ENCODE measurements at regions not wholly inside any gene's neighbourhood (a gene's known extent, or its start where the extent isn't known, plus 50 kb on each side); places are given as distances from the start of the nearest gene placed in this dataset.

GRCh38 chr2:159860581-159861310, 62.7 kb upstream of the CD302 start:
- ATAC-seq (ENCODE audit: low FRiP score) (no peak), DNase-seq (no peak)
- H3K27ac ChIP-seq (ENCODE audit: low read depth in 1 of 2, low read length in 2 of 2) = no peak overlapping the region
- H3K4me1 ChIP-seq (ENCODE audit: control insufficient read depth in 1 of 2, insufficient read depth in 2 of 2, low read length in 2 of 2) = no peaks in the 10 kb centered on the region
- intact Hi-C loops (cut with DNase I) = no loop called here
- no peak overlapping the region for H3K4me3 ChIP-seq (ENCODE audit: low read length in 2 of 2)
- no peaks in the 10 kb centered on the region for H3K36me3 ChIP-seq (ENCODE audit: control insufficient read depth in 1 of 2, insufficient read depth in 2 of 2, low read length in 1 of 2)
- H3K9me3 ChIP-seq (ENCODE audit: control insufficient read depth, low read length) = no peaks in the 10 kb centered on the region
- WGBS, 2 donors = 87 to 89% methylated on average over 4 of the region's 4 CpGs
- no peaks in the 10 kb centered on the region for H3K27me3 ChIP-seq (ENCODE audit: control insufficient read depth in 1 of 2, insufficient read depth in 2 of 2, low read length in 1 of 2)

- DNase-seq (no peak), ATAC-seq (ENCODE audit: low FRiP score) (no peak)
- 99 to 100% methylated on average over 1 of the region's 1 CpG for WGBS, 2 donors
- H3K36me3 ChIP-seq (ENCODE audit: control insufficient read depth in 1 of 2, insufficient read depth in 2 of 2, low read length in 1 of 2) = no peaks in the 10 kb centered on the region
- no peaks in the 10 kb centered on the region for H3K4me1 ChIP-seq (ENCODE audit: control insufficient read depth in 1 of 2, insufficient read depth in 2 of 2, low read length in 2 of 2)
- H3K27me3 ChIP-seq (ENCODE audit: control insufficient read depth in 1 of 2, insufficient read depth in 2 of 2, low read length in 1 of 2) = no peaks in the 10 kb centered on the region
- H3K4me3 ChIP-seq (ENCODE audit: low read length in 2 of 2) = no peak overlapping the region
- no peaks in the 10 kb centered on the region for H3K9me3 ChIP-seq (ENCODE audit: control insufficient read depth, low read length)
- intact Hi-C loops (cut with DNase I) = no loop called here
- no peak overlapping the region for H3K27ac ChIP-seq (ENCODE audit: low read depth in 1 of 2, low read length in 2 of 2)
Observed at GRCh38 chr2:159859583-159859982, 61.6 kb upstream of the CD302 start.

- Histone ChIP-seq H3K4me1 (ENCODE audit: control insufficient read depth in 1 of 2, insufficient read depth in 2 of 2, low read length in 2 of 2) (no peaks in the 10 kb centered on the region), H3K27ac (ENCODE audit: low read depth in 1 of 2, low read length in 2 of 2) (no peak overlapping the region), H3K4me3 (ENCODE audit: low read length in 2 of 2) (no peak overlapping the region), H3K9me3 (ENCODE audit: control insufficient read depth, low read length) (no peaks in the 10 kb centered on the region), H3K36me3 (ENCODE audit: control insufficient read depth in 1 of 2, insufficient read depth in 2 of 2, low read length in 1 of 2) (no peaks in the 10 kb centered on the region), H3K27me3 (ENCODE audit: control insufficient read depth in 1 of 2, insufficient read depth in 2 of 2, low read length in 1 of 2) (no peaks in the 10 kb centered on the region)
- ATAC-seq (ENCODE audit: low FRiP score) (no peak), DNase-seq (no peak)
- WGBS, 2 donors = 42 to 65% methylated on average over 2 of the region's 2 CpGs
- intact Hi-C loops (cut with DNase I) = no loop called here
Observed at GRCh38 chr2:159856760-159857159, 58.8 kb upstream of the CD302 start.

GRCh38 chr2:159855557-159856061, 57.6 kb upstream of the CD302 start:
- no peaks in the 10 kb centered on the region for H3K27me3 ChIP-seq (ENCODE audit: control insufficient read depth in 1 of 2, insufficient read depth in 2 of 2, low read length in 1 of 2)
- H3K9me3 ChIP-seq (ENCODE audit: control insufficient read depth, low read length) = no peaks in the 10 kb centered on the region
- intact Hi-C loops (cut with DNase I) = no loop called here
- H3K4me3 ChIP-seq (ENCODE audit: low read length in 2 of 2) = no peak overlapping the region
- H3K4me1 ChIP-seq (ENCODE audit: control insufficient read depth in 1 of 2, insufficient read depth in 2 of 2, low read length in 2 of 2) = no peaks in the 10 kb centered on the region
- DNase-seq (no peak), ATAC-seq (ENCODE audit: low FRiP score) (no peak)
- H3K36me3 ChIP-seq (ENCODE audit: control insufficient read depth in 1 of 2, insufficient read depth in 2 of 2, low read length in 1 of 2) = no peaks in the 10 kb centered on the region
- 66 to 69% methylated on average over 5 of the region's 5 CpGs for whole genome bisulfite sequencing, 2 donors
- H3K27ac ChIP-seq (ENCODE audit: low read depth in 1 of 2, low read length in 2 of 2) = no peak overlapping the region

GRCh38 chr2:159855143-159855542, 57.1 kb upstream of the CD302 start:
- no peak overlapping the region for H3K4me3 ChIP-seq (ENCODE audit: low read length in 2 of 2)
- H3K4me1 ChIP-seq (ENCODE audit: control insufficient read depth in 1 of 2, insufficient read depth in 2 of 2, low read length in 2 of 2) = no peaks in the 10 kb centered on the region
- H3K36me3 ChIP-seq (ENCODE audit: control insufficient read depth in 1 of 2, insufficient read depth in 2 of 2, low read length in 1 of 2) = no peaks in the 10 kb centered on the region
- no peak for ATAC-seq (ENCODE audit: low FRiP score)
- intact Hi-C loops (cut with DNase I) = no loop called here
- no peak for DNase-seq
- H3K9me3 ChIP-seq (ENCODE audit: control insufficient read depth, low read length) = no peaks in the 10 kb centered on the region
- WGBS, 2 donors = 90% methylated on average over 3 of the region's 3 CpGs
- no peaks in the 10 kb centered on the region for H3K27me3 ChIP-seq (ENCODE audit: control insufficient read depth in 1 of 2, insufficient read depth in 2 of 2, low read length in 1 of 2)
- no peak overlapping the region for H3K27ac ChIP-seq (ENCODE audit: low read depth in 1 of 2, low read length in 2 of 2)

- intact Hi-C loops (cut with DNase I) = no loop called here
- H3K4me3 ChIP-seq (ENCODE audit: low read length in 2 of 2) = no peak overlapping the region
- H3K27me3 ChIP-seq (ENCODE audit: control insufficient read depth in 1 of 2, insufficient read depth in 2 of 2, low read length in 1 of 2) = no peaks in the 10 kb centered on the region
- H3K27ac ChIP-seq (ENCODE audit: low read depth in 1 of 2, low read length in 2 of 2) = no peak overlapping the region
- DNase-seq = no peak
- no peaks in the 10 kb centered on the region for H3K36me3 ChIP-seq (ENCODE audit: control insufficient read depth in 1 of 2, insufficient read depth in 2 of 2, low read length in 1 of 2)
- no peak for ATAC-seq (ENCODE audit: low FRiP score)
- H3K9me3 ChIP-seq (ENCODE audit: control insufficient read depth, low read length) = no peaks in the 10 kb centered on the region
- H3K4me1 ChIP-seq (ENCODE audit: control insufficient read depth in 1 of 2, insufficient read depth in 2 of 2, low read length in 2 of 2) = no peaks in the 10 kb centered on the region
- WGBS, 2 donors = 39 to 42% methylated on average over 3 of the region's 3 CpGs
Observed at GRCh38 chr2:159854481-159854880, 56.5 kb upstream of the CD302 start.

- H3K36me3 ChIP-seq (ENCODE audit: control insufficient read depth in 1 of 2, insufficient read depth in 2 of 2, low read length in 1 of 2) = no peaks in the 10 kb centered on the region
- no peak for ATAC-seq (ENCODE audit: low FRiP score)
- no peaks in the 10 kb centered on the region for H3K9me3 ChIP-seq (ENCODE audit: control insufficient read depth, low read length)
- 35 to 58% methylated on average over 4 of the region's 4 CpGs for WGBS, 2 donors
- H3K4me3 ChIP-seq (ENCODE audit: low read length in 2 of 2) = no peak overlapping the region
- H3K27me3 ChIP-seq (ENCODE audit: control insufficient read depth in 1 of 2, insufficient read depth in 2 of 2, low read length in 1 of 2) = no peaks in the 10 kb centered on the region
- DNase-seq = no peak
- no peaks in the 10 kb centered on the region for H3K4me1 ChIP-seq (ENCODE audit: control insufficient read depth in 1 of 2, insufficient read depth in 2 of 2, low read length in 2 of 2)
- no peak overlapping the region for H3K27ac ChIP-seq (ENCODE audit: low read depth in 1 of 2, low read length in 2 of 2)
- intact Hi-C loops (cut with DNase I) = no loop called here
Observed at GRCh38 chr2:159853101-159853500, 55.1 kb upstream of the CD302 start.

GRCh38 chr2:159851941-159852340, 53.9 kb upstream of the CD302 start:
- Histone ChIP-seq H3K36me3 (ENCODE audit: control insufficient read depth in 1 of 2, insufficient read depth in 2 of 2, low read length in 1 of 2) (no peaks in the 10 kb centered on the region), H3K27ac (ENCODE audit: low read depth in 1 of 2, low read length in 2 of 2) (no peak overlapping the region), H3K4me3 (ENCODE audit: low read length in 2 of 2) (no peak overlapping the region), H3K9me3 (ENCODE audit: control insufficient read depth, low read length) (no peaks in the 10 kb centered on the region), H3K27me3 (ENCODE audit: control insufficient read depth in 1 of 2, insufficient read depth in 2 of 2, low read length in 1 of 2) (no peaks in the 10 kb centered on the region), H3K4me1 (ENCODE audit: control insufficient read depth in 1 of 2, insufficient read depth in 2 of 2, low read length in 2 of 2) (no peaks in the 10 kb centered on the region)
- intact Hi-C loops (cut with DNase I) = no loop called here
- no peak for ATAC-seq (ENCODE audit: low FRiP score)
- DNase-seq = no peak
- WGBS, 2 donors = 89 to 92% methylated on average over 2 of the region's 2 CpGs

GRCh38 chr2:159850789-159851188, 52.8 kb upstream of the CD302 start:
- no peak overlapping the region for H3K27ac ChIP-seq (ENCODE audit: low read depth in 1 of 2, low read length in 2 of 2)
- no peak for ATAC-seq (ENCODE audit: low FRiP score)
- no peak for DNase-seq
- no peaks in the 10 kb centered on the region for H3K4me1 ChIP-seq (ENCODE audit: control insufficient read depth in 1 of 2, insufficient read depth in 2 of 2, low read length in 2 of 2)
- no peaks in the 10 kb centered on the region for H3K36me3 ChIP-seq (ENCODE audit: control insufficient read depth in 1 of 2, insufficient read depth in 2 of 2, low read length in 1 of 2)
- H3K4me3 ChIP-seq (ENCODE audit: low read length in 2 of 2) = no peak overlapping the region
- H3K27me3 ChIP-seq (ENCODE audit: control insufficient read depth in 1 of 2, insufficient read depth in 2 of 2, low read length in 1 of 2) = no peaks in the 10 kb centered on the region
- intact Hi-C loops (cut with DNase I) = no loop called here
- no peaks in the 10 kb centered on the region for H3K9me3 ChIP-seq (ENCODE audit: control insufficient read depth, low read length)

Data from aorta (tissue), 5 donors.